NCI-H460 (cell line): ENCODE measurements at regions not wholly inside any gene's neighbourhood (a gene's known extent, or its start where the extent isn't known, plus 50 kb on each side); places are given as distances from the start of the nearest gene placed in this dataset.
"Not testable (repeated sequence)": the region's sequence is repeated elsewhere in the genome, so short reads cannot be mapped to it uniquely, and the experiment has no call there.

Experiments
- DNase-seq: peaks from one replicate; pipeline ENCODE4 v3.0.0-alpha.2; 2016; ENCODE audit warnings: low read depth; ENCODE audit errors: extremely low read depth

- DNase-seq: no peak
Measured at GRCh38 chr2:198273660-198274059, 469.3 kb downstream of the PLCL1 start.

- not testable (repeated sequence) for DNase-seq
Measured at GRCh38 chr2:198270157-198270556, 465.8 kb downstream of the PLCL1 start.

DNA sequence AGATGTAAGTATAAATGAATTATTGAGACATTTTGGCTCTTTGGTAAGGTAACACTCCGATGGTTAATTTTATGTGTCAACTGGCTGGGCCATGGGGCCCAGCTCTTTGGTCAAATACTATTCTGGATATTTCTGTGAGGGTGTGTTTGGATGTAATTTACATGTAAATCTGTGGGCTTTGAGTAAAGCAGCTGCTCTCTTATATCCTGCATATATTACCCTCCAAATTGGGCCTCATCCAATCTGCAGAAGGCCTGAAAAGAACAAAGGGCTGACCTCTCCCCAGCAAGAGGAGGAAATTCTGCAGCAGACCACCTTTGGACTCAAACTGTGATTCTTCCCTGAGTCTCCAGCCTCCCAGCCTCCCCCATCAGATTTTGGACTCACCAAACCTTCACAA is 464.1 kb downstream of the PLCL1 start:
- no peak for DNase-seq

DNA sequence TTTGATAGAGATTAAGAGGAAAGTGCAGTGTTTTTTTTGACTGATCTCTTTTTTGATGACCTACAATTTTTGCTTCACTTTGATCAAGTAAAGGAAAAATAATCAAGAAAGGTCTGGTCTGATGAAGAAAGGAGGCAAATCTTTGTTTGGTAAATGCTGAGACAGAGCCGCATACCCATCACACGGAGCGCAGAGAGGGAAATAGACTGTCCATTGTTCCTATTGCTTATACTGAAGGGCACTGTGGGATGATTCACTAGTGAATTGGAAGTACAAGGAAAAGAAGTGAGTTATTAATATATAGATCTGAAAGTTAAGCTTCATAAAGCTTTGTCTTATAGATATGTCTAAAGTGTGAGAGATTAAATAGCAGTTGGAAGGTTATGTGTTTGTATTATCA is 455.1 kb downstream of the PLCL1 start:
- no peak for DNase-seq

DNA sequence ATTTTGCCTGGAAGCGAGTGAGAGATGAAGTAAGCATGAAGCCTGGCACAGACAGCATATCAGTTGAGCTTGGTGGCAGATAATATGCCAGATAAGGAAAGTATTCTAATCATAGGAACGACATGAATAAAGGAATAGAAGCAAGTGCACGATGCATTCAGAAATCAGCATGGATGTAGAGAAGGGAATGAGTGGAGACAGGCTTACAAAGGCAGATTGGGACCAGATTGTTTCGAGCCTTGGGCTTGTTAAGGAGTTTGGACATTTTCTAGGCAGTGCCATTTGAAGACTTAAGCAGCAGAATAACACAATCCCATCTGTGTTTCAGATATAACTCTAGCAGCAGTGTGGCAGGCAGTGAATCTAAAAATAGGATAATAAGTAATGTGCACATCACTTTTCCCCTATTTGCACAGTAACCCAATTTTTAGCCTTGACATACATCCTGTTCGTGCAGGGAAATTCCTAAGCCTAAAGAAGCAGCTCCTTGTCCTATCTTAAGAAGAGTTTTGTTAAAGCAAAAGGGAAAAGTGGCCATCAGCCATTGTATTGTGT is 450.2 kb downstream of the PLCL1 start:
- DNase-seq: no peak

DNA sequence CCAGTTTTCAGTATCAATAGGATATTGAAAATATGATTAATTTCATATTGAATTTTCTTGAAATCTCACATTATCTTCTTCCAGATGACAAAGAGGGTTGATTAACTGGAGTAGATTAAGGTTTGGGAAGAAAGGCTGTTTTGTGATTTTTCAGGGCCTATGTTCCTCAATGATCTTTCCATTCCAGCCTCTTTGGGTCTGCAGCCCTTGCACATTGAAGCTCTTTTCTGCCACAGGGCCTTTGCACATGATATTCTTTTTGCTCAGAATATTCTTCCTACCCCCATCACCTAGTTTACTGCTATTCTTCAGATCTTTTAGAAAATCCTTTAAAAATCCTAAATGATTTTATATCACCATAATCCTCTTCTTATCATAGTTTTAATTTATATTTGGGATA is 449.6 kb downstream of the PLCL1 start:
- no peak for DNase-seq

DNA sequence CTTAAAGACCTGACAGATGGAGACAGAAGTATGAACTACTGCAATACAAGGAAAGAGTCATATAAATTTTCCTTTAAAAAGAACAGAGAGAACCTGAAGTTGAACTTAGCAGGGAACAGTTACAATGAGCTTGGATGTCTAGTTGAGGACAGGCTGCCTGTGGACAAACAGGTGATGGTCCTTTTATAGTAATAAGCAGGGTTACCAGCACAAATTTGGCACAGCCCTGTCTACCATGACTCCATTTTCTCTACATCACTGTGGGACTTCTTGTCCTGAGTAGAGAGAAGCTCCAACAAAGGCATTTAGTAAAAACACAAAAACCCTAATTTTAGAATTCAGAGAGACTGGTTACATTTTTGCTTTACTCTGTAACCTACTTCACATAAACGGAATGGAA is 448.1 kb downstream of the PLCL1 start:
- DNase-seq: no peak

GRCh38 chr2:198242093-198242492 is 437.7 kb downstream of the PLCL1 start:
- DNase-seq: no peak

DNA sequence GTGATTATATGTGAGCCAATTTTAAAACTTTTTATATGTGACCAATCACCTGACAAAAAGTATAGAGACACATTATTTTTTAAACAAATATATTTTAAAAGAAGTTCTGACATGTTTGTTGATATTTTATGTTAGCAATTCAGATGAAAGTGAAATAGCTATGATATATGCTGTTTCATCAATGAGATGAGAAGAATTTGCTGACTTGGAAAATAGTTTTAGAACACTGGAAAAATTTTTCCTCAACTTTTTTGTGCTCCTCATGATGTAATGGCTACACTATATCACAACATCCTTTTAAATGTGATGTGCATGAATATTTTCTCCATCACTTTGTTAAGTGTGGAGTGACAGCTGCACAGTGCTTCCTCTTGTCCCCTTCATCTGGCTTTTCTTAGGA is 434.0 kb downstream of the PLCL1 start:
- DNase-seq: no peak

GRCh38 chr2:198236338-198236737 is 431.9 kb downstream of the PLCL1 start:
- no peak for DNase-seq

GRCh38 chr2:198232281-198232680 is 427.9 kb downstream of the PLCL1 start:
- DNase-seq: no peak

- DNase-seq: no peak
Measured at GRCh38 chr2:198231562-198231961, 427.2 kb downstream of the PLCL1 start.

- DNase-seq: no peak
Measured at GRCh38 chr2:198220763-198221610, 416.6 kb downstream of the PLCL1 start.

DNA sequence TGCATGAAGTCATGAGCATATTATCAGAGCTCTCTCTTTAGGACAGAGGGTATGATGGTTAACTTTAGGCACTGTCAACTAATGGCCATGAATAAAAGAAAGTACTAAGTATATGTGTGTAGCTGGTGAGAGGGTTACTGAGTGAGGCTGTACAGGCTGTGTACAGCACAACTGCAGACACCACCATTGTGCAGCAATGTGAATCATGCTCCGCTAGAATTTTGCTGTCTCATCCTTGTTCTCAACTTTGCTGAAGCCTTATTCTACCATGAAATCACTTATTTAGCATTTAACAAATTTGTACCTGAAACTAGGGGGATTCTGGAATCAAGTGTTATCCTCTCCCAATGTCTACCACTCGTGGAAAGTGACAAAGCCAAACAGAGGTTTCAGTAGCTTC is 414.9 kb downstream of the PLCL1 start:
- no peak for DNase-seq

GRCh38 chr2:198214114-198214596 is 409.8 kb downstream of the PLCL1 start:
- peak; percentile 21 for DNase-seq

DNA sequence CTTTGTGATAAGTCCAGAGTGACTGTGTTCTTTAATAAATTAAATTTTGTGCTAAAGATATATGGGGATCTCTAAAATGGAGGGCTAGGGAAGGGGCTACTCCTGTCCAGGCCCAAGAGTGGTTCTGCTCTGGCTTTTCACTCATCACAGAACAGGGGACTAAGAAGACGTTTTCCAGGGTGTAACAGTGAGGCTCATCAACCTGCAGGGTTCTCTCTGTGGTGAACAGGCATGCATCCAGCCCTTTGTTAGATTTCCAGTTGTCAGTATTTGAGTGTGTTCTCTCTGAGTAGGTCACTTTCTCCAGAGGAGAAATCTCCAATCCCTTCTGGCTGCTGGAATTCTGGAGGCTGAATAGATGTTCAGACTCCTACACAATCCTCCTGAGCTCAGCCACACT is 408.9 kb downstream of the PLCL1 start:
- DNase-seq: no peak

DNA sequence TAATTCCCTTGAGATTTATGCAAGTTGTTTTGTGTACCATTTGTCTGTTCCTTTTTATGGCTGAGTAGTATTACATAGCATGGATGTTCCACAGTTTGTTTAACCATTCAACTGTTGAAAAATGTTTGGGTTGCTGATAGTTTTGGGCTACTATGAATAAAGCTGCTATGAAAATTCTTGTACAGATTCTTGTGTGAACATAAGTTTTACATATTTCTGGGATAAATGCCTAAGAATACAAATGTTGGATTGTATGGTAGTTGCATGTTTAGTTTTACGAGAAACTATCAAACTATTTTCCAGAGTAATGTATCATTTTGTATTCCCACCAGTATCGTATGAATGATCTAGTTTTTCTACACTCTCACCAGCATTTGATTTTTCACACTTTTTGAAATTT is 407.3 kb downstream of the PLCL1 start:
- no peak for DNase-seq

GRCh38 chr2:198203336-198204069 is 399.1 kb downstream of the PLCL1 start:
- no peak for DNase-seq
